ENCODE measurements at regions not wholly inside any gene's neighbourhood (a gene's known extent, or its start where the extent isn't known, plus 50 kb on each side); places are given as distances from the start of the nearest gene placed in this dataset.
"Not testable (repeated sequence)": the region's sequence is repeated elsewhere in the genome, so short reads cannot be mapped to it uniquely, and the experiment has no call there.

DNA sequence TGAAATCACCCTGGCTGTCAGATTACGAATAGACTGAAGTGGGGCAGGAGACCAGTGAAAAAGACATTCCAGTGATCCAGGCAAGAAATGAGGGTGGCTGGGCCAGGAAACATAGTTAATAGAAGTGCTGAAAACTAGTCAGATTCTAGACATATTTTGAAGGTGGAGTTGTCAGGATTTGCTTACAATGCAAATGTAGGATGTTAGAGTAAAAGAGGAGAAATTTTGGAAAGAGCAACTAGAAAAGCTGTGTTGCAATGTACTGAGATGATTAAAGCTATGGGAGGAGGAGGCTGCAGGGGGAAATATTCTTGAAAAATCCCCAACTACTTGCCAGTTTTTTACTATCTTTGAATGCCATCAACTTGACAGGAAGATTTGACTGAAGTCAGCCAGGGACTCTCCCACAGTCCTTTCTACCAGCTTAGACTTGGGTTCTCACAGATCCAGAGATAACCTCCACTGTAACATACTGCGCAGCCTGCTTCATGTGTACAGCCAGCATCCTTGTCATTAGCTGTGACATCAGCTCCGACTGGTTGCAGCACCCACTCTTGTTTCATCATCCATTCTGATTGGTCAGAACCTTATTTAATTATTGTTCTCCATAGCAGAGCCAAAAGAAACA is 109.7 kb downstream of the TSEN15 start:
- ATAC-seq (no peak), DNase-seq (no peak)
- H3K36me3 Mint-ChIP-seq, result no peaks in the 10 kb centered on the region
- peaks cover 0 to 6% (median 1%) of the 10 kb centered on the region in 5 donors for H3K27me3 Mint-ChIP-seq
- H3K4me1 Mint-ChIP-seq, result no peaks in the 10 kb centered on the region
- H3K27ac Mint-ChIP-seq, result no peak overlapping the region
- POLR2A ChIA-PET, result no interaction called here
- peaks cover 0 to 5% (median 0%) of the 10 kb centered on the region in 9 donors for H3K9me3 Mint-ChIP-seq
- no peak overlapping the region for H3K4me3 Mint-ChIP-seq

DNA sequence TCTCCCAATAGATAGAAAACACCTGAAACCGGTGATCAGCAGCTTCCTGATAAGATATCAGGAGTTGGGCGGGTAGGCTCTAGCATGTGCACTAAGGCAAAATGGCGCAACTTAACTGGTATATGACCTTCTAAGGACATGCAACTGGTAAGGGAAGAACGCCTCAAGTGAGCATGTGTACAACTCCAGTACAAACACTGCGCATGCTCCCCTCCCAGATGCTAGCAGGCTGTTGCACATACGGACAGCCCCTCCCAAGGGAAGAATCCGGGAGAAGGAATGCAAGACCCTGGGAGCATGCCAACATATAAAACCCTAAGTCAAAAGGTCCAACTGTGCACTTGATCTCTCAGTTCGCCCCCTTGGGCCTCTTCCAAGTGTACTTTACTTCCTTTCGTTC is 110.8 kb downstream of the TSEN15 start:
- no peaks in the 10 kb centered on the region for H3K36me3 Mint-ChIP-seq
- POLR2A ChIA-PET, result no interaction called here
- no peaks in the 10 kb centered on the region for H3K4me1 Mint-ChIP-seq
- H3K27me3 Mint-ChIP-seq, result peaks cover 0 to 4% (median 0%) of the 10 kb centered on the region in 5 donors
- no peak overlapping the region for H3K4me3 Mint-ChIP-seq
- ATAC-seq, result no peak
- peaks cover 0 to 5% (median 0%) of the 10 kb centered on the region in 9 donors for H3K9me3 Mint-ChIP-seq
- H3K27ac Mint-ChIP-seq, result no peak overlapping the region
- DNase-seq, result no peak

DNA sequence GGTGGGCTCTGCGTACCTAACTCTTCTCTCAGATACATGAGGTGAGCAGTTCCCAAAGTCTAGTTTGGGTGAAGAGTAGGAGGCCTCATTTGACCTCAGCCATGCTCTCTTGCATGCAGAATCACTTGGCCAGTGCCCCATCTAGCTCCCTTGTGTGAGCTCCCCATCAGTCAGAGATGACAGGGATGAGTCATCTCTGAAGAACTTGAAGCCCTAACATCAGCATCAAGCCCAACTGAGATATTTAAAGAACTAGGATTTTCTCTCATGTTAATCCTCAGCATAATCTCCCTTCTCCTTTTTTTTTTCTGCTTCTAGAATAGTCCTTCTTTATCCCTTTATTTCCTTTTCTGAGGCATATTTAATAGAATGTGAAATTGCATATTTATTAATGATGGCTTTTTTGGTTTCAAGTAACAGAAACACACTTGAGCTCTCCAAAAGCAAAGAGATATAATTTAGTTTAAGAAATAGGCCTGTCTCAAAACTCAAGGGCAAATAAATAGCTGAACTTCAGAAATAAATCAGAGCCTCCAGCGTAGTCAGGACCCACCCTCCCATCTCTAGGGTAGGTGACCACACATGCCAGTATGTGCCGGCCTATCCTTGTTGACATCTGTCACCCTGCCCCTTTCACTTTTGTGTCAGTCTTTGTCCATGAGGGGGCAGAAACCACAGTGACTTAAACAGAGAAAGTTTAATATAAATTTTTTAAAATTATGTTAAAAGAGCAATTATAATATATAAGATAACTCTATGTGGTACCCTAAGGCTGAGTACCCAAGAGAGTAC is 112.3 kb downstream of the TSEN15 start:
- Mint-ChIP-seq H3K27me3 (no peaks in the 10 kb centered on the region), H3K4me1 (no peaks in the 10 kb centered on the region), H3K4me3 (no peak overlapping the region)

DNA sequence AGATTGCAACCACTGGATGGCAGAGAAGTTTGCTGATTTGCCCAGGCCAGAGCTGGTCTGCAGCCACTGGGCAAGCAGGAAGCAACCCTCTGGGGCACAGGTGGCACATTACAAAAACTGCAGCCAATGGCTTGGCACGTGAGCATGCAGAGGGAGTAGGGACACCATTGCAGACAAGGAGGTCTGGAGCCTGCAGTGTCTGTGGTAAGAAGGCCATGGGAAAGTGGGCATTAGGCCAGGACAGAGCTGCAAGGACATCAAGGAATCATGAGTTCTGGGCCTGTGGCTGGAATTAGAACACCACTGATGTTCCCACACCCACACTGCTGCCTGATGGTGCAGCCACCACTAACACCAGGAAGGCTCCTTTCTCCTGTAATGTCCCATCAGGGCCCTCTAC is 113.0 kb downstream of the TSEN15 start:
- Mint-ChIP-seq H3K4me3 (no peak overlapping the region), H3K9me3 (peaks cover 0 to 15% (median 0%) of the 10 kb centered on the region in 9 donors), H3K36me3 (no peaks in the 10 kb centered on the region), H3K4me1 (no peaks in the 10 kb centered on the region), H3K27me3 (peaks cover 0 to 3% (median 0%) of the 10 kb centered on the region in 5 donors), H3K27ac (no peak overlapping the region)
- DNase-seq, result no peak
- ATAC-seq, result no peak
- POLR2A ChIA-PET, result no interaction called here

More for the DNA sequence above, 112.3 kb downstream of the TSEN15 start:
- POLR2A ChIA-PET, result no interaction called here
- DNase-seq (no peak), ATAC-seq (no peak)
- Mint-ChIP-seq H3K27ac (no peak overlapping the region), H3K9me3 (peaks cover 0 to 8% (median 0%) of the 10 kb centered on the region in 9 donors), H3K36me3 (no peaks in the 10 kb centered on the region)

DNA sequence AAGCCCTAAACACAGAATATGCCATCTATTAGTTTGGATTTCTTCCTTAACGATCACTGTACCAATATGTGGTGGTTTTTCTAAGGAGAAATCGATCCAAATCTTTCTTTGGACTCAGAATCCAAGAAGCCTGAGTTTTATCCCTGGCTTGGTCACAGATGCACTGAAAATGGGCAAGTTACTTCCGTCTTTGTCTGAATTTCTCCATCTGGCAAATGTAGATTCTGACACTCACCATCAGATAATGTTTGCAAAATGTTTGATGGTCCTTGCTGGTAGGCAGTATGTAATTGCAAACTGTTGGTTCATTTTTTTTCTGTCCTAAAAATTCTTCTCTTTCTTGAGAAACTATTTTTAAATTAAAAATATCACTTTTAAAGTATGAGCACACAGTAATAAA is 115.0 kb downstream of the TSEN15 start:
- ATAC-seq (no peak), DNase-seq (no peak)
- POLR2A ChIA-PET, result no interaction called here
- H3K4me1 Mint-ChIP-seq, result no peaks in the 10 kb centered on the region
- peaks cover 0 to 3% (median 0%) of the 10 kb centered on the region in 5 donors for H3K27me3 Mint-ChIP-seq
- peaks cover 0 to 17% (median 0%) of the 10 kb centered on the region in 9 donors for H3K9me3 Mint-ChIP-seq
- no peak overlapping the region for H3K27ac Mint-ChIP-seq
- no peak overlapping the region for H3K4me3 Mint-ChIP-seq
- H3K36me3 Mint-ChIP-seq, result no peaks in the 10 kb centered on the region

DNA sequence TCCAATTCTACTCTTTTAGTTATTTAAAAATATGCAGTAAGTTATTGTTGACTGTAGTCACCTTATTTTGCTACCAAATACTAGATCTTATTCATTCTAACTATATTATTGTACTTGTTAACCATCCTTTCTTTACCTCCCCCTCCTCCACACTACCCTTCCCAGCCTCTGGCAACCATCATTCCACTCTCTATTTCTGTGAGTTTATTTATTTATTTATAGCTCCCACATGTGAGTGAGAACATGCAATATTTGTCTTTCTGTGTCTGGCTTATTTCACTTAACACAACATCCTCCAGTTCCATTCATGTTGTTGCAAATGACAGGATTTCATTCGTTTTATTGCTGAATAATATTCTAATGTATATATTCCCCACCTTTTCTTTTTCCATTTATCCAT is 115.8 kb downstream of the TSEN15 start:
- Mint-ChIP-seq H3K27me3 (peaks cover 0 to 8% (median 2%) of the 10 kb centered on the region in 5 donors), H3K36me3 (no peaks in the 10 kb centered on the region), H3K4me3 (no peak overlapping the region), H3K4me1 (no peaks in the 10 kb centered on the region), H3K27ac (no peak overlapping the region), H3K9me3 (peaks cover 0 to 17% (median 0%) of the 10 kb centered on the region in 9 donors)
- ATAC-seq (no peak), DNase-seq (no peak)
- POLR2A ChIA-PET, result no interaction called here

DNA sequence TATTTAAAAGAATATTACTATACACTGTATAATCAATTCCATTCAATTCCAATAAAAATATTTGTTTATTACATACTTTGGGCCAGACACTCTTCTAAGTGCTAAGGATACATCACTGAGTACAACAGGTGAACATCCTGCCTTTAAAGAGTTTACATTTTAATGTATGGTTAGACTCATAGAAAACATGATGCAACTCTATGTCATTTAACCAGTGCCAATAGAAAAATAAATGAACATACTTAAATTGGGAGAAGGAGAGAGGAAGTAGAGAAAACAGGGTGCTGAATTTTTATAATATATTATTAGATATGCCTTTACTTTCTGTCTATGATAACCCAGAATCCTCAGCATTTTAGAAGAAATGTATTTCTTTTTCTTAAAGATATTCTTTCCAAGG is 119.2 kb downstream of the TSEN15 start:
- POLR2A ChIA-PET, result no interaction called here
- H3K4me3 Mint-ChIP-seq, result no peak overlapping the region
- peaks cover 0 to 17% (median 0%) of the 10 kb centered on the region in 9 donors for H3K9me3 Mint-ChIP-seq
- ATAC-seq (no peak), DNase-seq (no peak)
- H3K4me1 Mint-ChIP-seq, result no peaks in the 10 kb centered on the region
- H3K27me3 Mint-ChIP-seq, result peaks cover 0 to 15% (median 3%) of the 10 kb centered on the region in 5 donors
- H3K36me3 Mint-ChIP-seq, result no peaks in the 10 kb centered on the region
- H3K27ac Mint-ChIP-seq, result no peak overlapping the region

DNA sequence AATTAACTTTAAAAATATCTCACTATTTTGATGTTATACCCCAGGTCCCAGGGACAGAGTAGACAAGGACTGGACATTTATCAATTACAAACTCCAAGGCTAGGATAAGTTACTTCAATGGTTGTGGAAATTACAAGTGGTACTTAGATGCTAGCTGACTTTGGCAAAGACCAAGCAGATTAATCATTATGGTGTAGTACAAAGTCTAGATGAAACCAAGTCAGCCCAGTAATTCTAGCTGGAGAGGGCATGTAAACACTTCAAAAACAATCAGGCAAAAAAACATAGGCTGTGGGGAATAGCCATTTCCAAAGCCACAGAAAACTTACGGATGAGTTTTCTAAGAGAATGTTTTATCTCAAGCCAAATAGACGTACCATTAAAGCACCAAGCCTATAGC is 124.5 kb downstream of the TSEN15 start:
- DNase-seq, result no peak
- ATAC-seq, result no peak
- peaks cover 0 to 15% (median 3%) of the 10 kb centered on the region in 5 donors for H3K27me3 Mint-ChIP-seq
- H3K36me3 Mint-ChIP-seq, result no peaks in the 10 kb centered on the region
- H3K4me3 Mint-ChIP-seq, result no peak overlapping the region
- H3K4me1 Mint-ChIP-seq, result no peaks in the 10 kb centered on the region
- POLR2A ChIA-PET, result no interaction called here
- H3K27ac Mint-ChIP-seq, result no peak overlapping the region
- peaks cover 0 to 3% (median 0%) of the 10 kb centered on the region in 9 donors for H3K9me3 Mint-ChIP-seq

DNA sequence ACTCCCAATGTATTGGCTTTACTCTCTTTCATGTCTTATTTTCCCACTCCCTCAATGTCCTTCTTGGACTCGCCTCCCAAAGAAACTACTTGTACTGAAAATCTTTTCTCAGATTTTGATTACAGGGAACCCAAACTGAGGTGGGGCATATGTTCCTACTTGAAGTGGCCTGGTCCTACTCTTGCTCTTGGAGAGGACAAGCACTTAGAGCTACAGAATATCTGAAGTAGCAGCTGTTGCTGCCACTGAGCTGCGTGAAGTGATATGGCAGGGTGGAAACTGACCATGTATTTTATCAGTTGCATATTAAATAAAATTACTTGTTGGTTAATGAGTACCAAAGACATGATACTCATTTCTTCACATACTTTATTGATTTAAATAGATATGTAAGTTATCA is 129.5 kb downstream of the TSEN15 start:
- no peak for ATAC-seq
- Mint-ChIP-seq H3K36me3 (no peaks in the 10 kb centered on the region), H3K9me3 (no peaks in the 10 kb centered on the region), H3K27me3 (peaks cover 0 to 6% (median 3%) of the 10 kb centered on the region in 5 donors), H3K4me1 (no peaks in the 10 kb centered on the region), H3K27ac (no peak overlapping the region), H3K4me3 (no peak overlapping the region)
- no peak for DNase-seq
- POLR2A ChIA-PET, result no interaction called here

DNA sequence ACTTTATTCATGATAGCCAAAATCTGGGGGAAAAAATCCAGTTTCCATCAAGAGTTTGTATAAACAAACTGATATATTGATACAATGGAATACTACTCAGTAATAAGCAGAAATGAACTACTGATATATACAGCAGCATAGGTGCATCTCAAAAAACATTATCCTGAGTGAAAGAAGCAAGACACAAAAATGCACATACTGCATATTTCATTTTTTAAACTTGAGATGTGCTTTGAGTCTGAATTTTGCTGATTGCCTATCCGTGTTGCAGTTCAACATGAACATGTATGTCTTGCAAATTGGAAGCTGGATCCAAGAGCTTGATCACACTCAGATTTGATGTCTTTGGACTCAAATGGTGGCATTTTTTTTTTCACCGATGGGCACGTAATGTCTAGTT is 132.4 kb downstream of the TSEN15 start:
- ATAC-seq (no peak), DNase-seq (no peak)
- POLR2A ChIA-PET, result no interaction called here
- Mint-ChIP-seq H3K4me1 (no peaks in the 10 kb centered on the region), H3K27ac (no peak overlapping the region), H3K36me3 (no peaks in the 10 kb centered on the region), H3K4me3 (no peak overlapping the region), H3K27me3 (peaks cover 0 to 6% (median 2%) of the 10 kb centered on the region in 5 donors), H3K9me3 (no peaks in the 10 kb centered on the region)

DNA sequence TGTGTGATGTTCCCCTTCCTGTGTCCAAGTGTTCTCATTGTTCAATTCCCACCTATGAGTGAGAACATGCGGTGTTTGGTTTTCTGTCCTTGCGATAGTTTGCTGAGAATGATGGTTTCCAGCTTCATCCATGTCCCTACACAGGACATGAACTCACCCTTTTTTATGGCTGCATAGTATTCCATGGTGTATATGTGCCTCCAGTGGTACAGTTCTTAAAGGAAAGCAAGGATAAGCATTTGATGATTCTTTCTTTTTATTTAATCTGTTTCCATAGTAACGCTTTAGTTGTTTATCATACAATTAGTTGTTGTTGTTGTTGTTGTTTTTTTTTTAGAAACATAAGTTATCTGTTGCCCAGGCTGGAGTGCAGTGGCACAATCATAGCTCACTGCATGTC is 133.1 kb downstream of the TSEN15 start:
- not testable (repeated sequence) for H3K4me1 Mint-ChIP-seq, H3K9me3 Mint-ChIP-seq, DNase-seq, H3K27me3 Mint-ChIP-seq, H3K36me3 Mint-ChIP-seq, H3K27ac Mint-ChIP-seq, ATAC-seq, H3K4me3 Mint-ChIP-seq
- POLR2A ChIA-PET, result interaction anchor here (0.7 kb wide), 1 partner anchor 8 kb away, joined by 3 read pairs; no protein-coding TSS in a partner anchor

DNA sequence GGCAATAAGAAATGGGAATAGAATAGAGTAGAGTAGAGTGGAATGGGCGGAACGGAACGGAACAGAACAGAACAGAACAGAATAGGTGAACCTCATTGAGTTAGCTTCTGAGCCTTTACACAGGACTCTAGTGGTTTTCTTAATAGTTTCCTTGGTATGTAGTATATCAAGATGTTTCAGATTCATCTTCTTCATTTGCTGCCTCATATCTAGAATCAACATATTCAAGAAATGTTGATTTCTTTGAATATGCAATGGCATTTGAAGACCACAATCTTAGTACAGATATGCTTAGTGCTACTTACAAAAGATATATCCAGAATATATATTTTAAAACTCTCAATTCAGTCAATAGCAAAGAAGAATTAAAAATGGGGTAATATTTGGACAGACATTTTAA is 133.8 kb downstream of the TSEN15 start:
- H3K27me3 Mint-ChIP-seq, result peaks cover 2 to 11% (median 5%) of the 10 kb centered on the region in 5 donors

DNA sequence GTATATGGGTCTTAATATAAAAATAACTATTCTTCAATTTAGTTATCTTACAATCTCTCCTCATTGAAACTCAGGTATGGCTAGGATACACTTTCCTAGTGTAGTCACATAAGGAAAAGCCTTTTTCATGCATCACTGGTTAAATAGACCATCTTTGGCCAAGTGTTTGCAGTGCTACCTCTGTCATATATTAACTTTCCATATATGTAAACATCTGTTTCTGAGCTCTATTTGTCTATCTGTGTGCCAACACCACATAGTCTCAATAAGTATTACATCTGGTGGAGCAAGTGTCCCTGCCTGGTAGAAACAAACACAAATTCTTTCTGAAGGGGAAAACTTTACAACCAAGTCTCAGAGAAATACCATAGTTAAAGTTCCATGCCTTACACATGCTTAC is 134.6 kb downstream of the TSEN15 start:
- DNase-seq (no peak), ATAC-seq (no peak)
- Mint-ChIP-seq H3K27me3 (peaks cover 6 to 13% (median 9%) of the 10 kb centered on the region in 5 donors), H3K9me3 (no peaks in the 10 kb centered on the region), H3K4me1 (no peaks in the 10 kb centered on the region), H3K36me3 (no peaks in the 10 kb centered on the region), H3K4me3 (no peak overlapping the region), H3K27ac (no peak overlapping the region)
- POLR2A ChIA-PET, result no interaction called here

More for the DNA sequence above, 133.8 kb downstream of the TSEN15 start:
- ATAC-seq (no peak), DNase-seq (no peak)
- Mint-ChIP-seq H3K27ac (no peak overlapping the region), H3K4me3 (no peak overlapping the region), H3K36me3 (no peaks in the 10 kb centered on the region), H3K9me3 (no peaks in the 10 kb centered on the region), H3K4me1 (no peaks in the 10 kb centered on the region)
- POLR2A ChIA-PET, result no interaction called here
